ENCODE measurements at regions not wholly inside any gene's neighbourhood (a gene's known extent, or its start where the extent isn't known, plus 50 kb on each side); places are given as distances from the start of the nearest gene placed in this dataset.

DNA sequence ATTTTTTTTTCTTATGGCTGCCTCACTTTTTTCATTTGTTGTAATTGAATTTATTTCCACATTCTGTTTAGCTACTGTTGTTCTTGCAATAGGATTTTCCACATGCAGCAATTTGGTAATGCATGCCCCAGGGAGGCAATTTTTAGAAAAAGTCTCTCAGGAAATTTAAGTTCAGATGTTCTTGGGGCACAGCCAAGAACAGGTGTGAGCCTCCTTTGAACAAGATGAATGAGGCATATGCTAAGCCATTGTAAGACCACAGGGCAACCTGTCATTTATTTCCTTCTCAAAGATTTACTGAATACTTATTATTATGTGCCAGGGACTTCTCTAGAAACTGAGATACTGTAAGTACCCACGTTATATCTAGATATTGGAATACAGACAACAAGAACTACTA is 549.5 kb downstream of the DIPK2A start:
- CTCF ChIA-PET, result interaction anchor here (0.6 kb wide), 1 partner anchor 541 kb away, joined by 3 read pairs; no protein-coding TSS in a partner anchor
- H3K27ac Mint-ChIP-seq (ENCODE audit: unreplicated experiment), result no peak overlapping the region
- DNase-seq, result no peak
- BruUV-seq (replicated peaks), result no TSS peak
- intact Hi-C loops (cut with micrococcal nuclease; ENCODE audit: unreplicated experiment), result loop anchor here (10.0 kb wide), 1 partner anchor 546 kb away; the partner anchor contains the start of gene DIPK2A
- no peaks in the 10 kb centered on the region for H3K9me3 Mint-ChIP-seq (ENCODE audit: low read depth, unreplicated experiment)
- no peaks in the 10 kb centered on the region for H3K36me3 Mint-ChIP-seq (ENCODE audit: insufficient read depth, unreplicated experiment)
- H3K4me1 Mint-ChIP-seq (ENCODE audit: low read depth, unreplicated experiment), result no peaks in the 10 kb centered on the region
- H3K27me3 Mint-ChIP-seq (ENCODE audit: unreplicated experiment), result no peaks in the 10 kb centered on the region
- TF ChIP-seq, protein P1, sequence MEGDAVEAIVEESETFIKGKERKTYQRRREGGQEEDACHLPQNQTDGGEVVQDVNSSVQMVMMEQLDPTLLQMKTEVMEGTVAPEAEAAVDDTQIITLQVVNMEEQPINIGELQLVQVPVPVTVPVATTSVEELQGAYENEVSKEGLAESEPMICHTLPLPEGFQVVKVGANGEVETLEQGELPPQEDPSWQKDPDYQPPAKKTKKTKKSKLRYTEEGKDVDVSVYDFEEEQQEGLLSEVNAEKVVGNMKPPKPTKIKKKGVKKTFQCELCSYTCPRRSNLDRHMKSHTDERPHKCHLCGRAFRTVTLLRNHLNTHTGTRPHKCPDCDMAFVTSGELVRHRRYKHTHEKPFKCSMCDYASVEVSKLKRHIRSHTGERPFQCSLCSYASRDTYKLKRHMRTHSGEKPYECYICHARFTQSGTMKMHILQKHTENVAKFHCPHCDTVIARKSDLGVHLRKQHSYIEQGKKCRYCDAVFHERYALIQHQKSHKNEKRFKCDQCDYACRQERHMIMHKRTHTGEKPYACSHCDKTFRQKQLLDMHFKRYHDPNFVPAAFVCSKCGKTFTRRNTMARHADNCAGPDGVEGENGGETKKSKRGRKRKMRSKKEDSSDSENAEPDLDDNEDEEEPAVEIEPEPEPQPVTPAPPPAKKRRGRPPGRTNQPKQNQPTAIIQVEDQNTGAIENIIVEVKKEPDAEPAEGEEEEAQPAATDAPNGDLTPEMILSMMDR (IDR thresholded peaks at IDR 0.05; ENCODE audit: unreplicated experiment), result no peak
- H3K4me3 Mint-ChIP-seq (ENCODE audit: low read depth, unreplicated experiment), result no peak overlapping the region

DNA sequence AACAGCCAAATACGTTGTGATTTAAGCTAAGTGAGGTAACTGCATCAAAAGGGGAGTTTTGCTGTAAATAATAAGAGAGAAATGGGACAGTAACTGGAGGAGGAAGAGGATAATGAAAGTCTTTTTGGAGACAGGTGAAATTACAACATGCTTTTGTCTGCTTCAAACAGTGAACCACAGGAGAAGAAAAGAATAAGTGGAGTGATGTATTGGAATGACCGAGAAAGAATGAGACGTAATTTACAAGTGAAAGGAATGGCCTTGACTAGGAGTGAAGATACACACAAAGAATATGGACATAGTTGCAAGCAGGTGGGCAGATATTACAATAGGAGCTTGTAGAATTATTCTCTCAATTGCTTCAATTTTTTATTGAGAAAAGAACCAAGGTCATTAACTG is 550.8 kb downstream of the DIPK2A start:
- BruUV-seq (replicated peaks), result no TSS peak
- CTCF ChIA-PET, result no interaction called here
- Mint-ChIP-seq H3K4me1 (ENCODE audit: low read depth, unreplicated experiment) (no peaks in the 10 kb centered on the region), H3K27me3 (ENCODE audit: unreplicated experiment) (no peaks in the 10 kb centered on the region), H3K27ac (ENCODE audit: unreplicated experiment) (no peak overlapping the region), H3K4me3 (ENCODE audit: low read depth, unreplicated experiment) (no peak overlapping the region), H3K9me3 (ENCODE audit: low read depth, unreplicated experiment) (no peaks in the 10 kb centered on the region), H3K36me3 (ENCODE audit: insufficient read depth, unreplicated experiment) (no peaks in the 10 kb centered on the region)
- DNase-seq, result no peak
- intact Hi-C loops (cut with micrococcal nuclease; ENCODE audit: unreplicated experiment), result loop anchor here (10.0 kb wide), 1 partner anchor 548 kb away; the partner anchor contains the start of gene DIPK2A
- TF ChIP-seq, protein P1 (IDR thresholded peaks at IDR 0.05; ENCODE audit: unreplicated experiment), result no peak

DNA sequence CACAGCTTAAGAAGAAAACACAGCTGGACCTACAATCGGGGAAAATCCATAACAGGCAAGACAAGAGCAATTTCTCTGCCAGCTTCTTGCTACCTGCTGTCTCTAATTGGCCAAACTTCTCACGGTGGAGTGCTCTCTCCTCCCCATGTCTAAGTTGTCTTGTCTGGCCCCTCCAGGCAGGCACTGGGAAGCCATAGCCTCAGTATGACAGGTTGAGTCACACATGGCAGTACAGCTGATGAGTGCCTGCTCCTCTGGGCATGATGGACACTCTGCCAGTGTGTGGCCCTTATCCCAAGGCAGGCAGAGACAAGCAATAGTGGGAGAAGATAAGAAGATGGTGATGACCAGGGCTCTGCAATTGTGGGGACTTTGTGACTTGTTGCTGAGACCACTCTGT is 551.8 kb downstream of the DIPK2A start:
- TF ChIP-seq, protein P1 (IDR thresholded peaks at IDR 0.05; ENCODE audit: unreplicated experiment), result no peak
- no peaks in the 10 kb centered on the region for H3K9me3 Mint-ChIP-seq (ENCODE audit: low read depth, unreplicated experiment)
- no peak for DNase-seq
- CTCF ChIA-PET, result no interaction called here
- H3K4me3 Mint-ChIP-seq (ENCODE audit: low read depth, unreplicated experiment), result no peak overlapping the region
- no peaks in the 10 kb centered on the region for H3K36me3 Mint-ChIP-seq (ENCODE audit: insufficient read depth, unreplicated experiment)
- intact Hi-C loops (cut with micrococcal nuclease; ENCODE audit: unreplicated experiment), result loop anchor here (10.0 kb wide), 1 partner anchor 549 kb away; the partner anchor contains the start of gene DIPK2A
- no TSS peak for BruUV-seq (replicated peaks)
- no peaks in the 10 kb centered on the region for H3K4me1 Mint-ChIP-seq (ENCODE audit: low read depth, unreplicated experiment)
- H3K27ac Mint-ChIP-seq (ENCODE audit: unreplicated experiment), result no peak overlapping the region
- H3K27me3 Mint-ChIP-seq (ENCODE audit: unreplicated experiment), result no peaks in the 10 kb centered on the region

DNA sequence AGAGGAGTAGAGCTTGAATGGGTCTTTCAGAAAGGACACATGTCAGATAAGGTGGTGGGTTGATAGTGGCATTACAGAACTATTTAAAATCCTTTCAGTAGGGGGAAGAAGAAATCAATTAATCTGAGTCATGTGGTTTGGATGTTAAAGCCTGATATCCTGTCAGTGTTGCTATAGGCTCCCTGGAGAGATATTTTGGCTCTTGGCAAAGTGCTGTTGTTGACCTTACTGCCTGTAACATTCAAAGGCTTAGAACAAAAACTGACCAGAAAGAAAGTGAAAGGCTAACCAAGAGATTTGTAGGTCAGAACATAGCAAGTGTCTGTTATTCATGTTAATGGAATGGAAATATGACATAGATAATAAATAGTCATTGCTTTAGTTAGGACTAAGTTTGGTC is 552.9 kb downstream of the DIPK2A start:
- BruUV-seq (replicated peaks), result no TSS peak
- CTCF ChIA-PET, result no interaction called here
- H3K27ac Mint-ChIP-seq (ENCODE audit: unreplicated experiment), result no peak overlapping the region

More for the DNA sequence above, 552.9 kb downstream of the DIPK2A start:
- no peaks in the 10 kb centered on the region for H3K9me3 Mint-ChIP-seq (ENCODE audit: low read depth, unreplicated experiment)
- intact Hi-C loops (cut with micrococcal nuclease; ENCODE audit: unreplicated experiment), result loop anchor here (10.0 kb wide), 1 partner anchor 550 kb away; the partner anchor contains the start of gene DIPK2A
- no peaks in the 10 kb centered on the region for H3K36me3 Mint-ChIP-seq (ENCODE audit: insufficient read depth, unreplicated experiment)
- no peaks in the 10 kb centered on the region for H3K4me1 Mint-ChIP-seq (ENCODE audit: low read depth, unreplicated experiment)
- no peak overlapping the region for H3K4me3 Mint-ChIP-seq (ENCODE audit: low read depth, unreplicated experiment)
- TF ChIP-seq, protein P1 (IDR thresholded peaks at IDR 0.05; ENCODE audit: unreplicated experiment), result no peak
- no peak for DNase-seq
- no peaks in the 10 kb centered on the region for H3K27me3 Mint-ChIP-seq (ENCODE audit: unreplicated experiment)

Measured in Calu3 (cell line).